ENCODE measurements at regions not wholly inside any gene's neighbourhood (a gene's known extent, or its start where the extent isn't known, plus 50 kb on each side); places are given as distances from the start of the nearest gene placed in this dataset.
"Not testable (repeated sequence)": the region's sequence is repeated elsewhere in the genome, so short reads cannot be mapped to it uniquely, and the experiment has no call there.

DNA sequence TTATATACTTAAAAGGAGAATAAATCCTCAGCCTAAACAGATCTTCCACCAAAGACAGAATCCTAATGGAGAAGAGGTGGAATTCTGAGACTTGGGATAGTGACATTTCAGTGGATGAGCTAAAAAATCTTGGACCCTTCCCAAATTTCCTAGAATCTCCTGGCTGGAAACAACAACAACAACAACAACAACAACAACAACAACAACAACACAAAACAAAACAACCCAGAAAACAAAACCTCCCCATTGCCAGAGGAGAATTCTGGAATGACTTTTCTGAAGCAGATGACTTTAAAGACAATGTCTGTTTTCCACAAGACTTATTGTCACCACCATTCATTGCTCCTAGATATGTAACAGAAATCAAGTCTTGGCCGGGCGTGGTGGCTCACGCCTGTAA, 322.1 kb downstream of the ARL4A start:
- DNase-seq = no peak

DNA sequence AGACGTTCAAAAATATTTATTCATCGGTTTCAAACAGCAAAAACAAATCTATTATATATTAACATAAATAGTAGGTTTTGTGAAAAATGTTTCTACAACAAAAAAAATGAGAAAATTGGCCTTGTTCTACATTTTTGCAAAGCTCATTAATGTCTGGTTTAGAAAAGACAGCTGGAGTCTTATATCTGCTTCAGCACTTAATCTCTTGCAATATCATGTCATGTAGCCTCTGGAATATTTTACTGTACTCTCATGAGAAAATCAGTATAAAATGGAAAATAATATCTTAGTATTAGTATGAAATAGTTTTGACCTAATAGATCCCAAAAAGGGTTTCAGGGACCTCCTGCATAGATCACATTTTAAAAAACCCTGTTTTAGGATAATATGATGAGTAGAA, 326.6 kb downstream of the ARL4A start:
- no peak for DNase-seq

DNA sequence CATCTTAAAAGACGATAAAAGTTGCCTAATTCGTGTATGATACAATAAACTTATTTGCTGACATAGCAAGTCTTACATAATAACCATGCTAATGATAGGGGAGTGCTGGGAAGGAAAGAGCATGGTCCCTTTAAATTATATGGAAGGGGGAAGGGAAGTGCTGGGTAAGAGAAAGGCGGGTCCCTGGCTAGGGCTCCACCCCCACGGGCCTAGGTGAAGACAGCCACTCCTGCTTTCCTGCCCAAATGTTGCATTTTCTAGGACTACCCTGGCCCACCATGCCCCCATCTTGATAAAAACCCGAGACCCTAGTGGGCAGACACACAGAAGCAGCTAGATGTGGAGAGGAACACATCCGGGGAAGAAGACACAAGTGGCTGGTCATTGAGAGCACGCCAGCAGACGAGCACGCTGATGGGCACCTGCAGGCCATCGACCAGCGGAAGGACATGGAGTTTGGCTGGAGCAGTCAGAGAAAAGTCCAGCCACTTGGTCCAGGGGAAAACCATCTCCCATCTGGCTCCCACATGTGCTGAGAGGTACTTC, 328.7 kb downstream of the ARL4A start:
- no peak for DNase-seq

DNA sequence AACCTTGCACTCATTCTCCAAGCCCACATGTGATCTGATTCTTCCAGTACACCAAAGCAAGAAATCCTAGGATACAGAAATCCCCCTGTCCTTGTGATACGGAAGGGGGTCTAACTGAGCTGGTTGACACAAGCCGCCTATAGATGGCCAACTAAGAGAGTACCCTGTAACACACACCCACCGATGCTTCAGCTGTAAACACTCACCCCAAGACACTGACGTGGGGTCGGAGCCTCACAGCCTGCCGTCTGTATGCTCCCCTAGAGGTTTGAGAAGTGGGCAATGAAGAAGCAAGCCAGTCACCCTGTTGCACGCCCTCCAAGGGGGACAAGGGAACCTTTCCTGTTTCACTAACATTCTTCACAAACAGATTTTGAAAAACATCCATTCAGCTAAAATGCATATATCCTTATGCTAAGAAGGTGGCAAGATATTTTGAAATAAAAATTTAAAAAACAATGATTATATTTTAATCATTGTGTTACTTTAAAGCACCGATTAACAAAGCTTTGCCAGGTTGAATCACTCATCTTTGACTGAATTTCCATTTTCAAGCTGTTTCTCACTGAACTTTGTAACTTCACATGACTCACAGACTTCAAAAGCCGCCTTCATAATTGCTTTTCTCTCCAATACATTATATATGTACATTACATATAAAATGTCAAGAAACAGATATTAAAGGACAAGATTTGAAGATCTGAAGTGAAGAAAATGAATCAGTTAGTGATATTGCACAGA, 329.3 kb downstream of the ARL4A start:
- no peak for DNase-seq

DNA sequence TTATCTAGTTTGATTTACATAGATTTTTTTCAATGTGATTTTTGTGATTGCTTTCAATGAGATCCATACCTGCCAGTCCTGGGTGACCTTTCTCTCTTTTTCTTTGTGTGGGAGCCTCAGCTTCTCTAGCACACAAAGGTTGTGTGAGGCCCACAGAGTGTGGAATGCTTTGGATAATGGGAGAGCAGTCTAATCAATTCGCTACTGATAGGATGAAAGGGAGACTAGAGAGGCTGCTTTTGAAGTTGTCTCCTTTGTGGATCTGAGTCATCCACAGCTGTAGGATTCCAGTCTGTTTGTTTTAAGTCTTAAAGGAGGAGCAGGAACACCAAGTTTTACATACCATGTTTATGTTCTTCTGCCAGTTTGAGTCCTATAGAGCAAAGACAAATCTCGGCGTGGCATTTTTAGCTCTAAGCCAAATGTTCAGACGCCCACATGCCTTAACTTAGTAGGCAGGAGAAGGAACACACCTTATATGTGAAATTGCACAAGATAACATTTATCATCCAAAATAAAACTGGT, 330.0 kb downstream of the ARL4A start:
- no peak for DNase-seq

DNA sequence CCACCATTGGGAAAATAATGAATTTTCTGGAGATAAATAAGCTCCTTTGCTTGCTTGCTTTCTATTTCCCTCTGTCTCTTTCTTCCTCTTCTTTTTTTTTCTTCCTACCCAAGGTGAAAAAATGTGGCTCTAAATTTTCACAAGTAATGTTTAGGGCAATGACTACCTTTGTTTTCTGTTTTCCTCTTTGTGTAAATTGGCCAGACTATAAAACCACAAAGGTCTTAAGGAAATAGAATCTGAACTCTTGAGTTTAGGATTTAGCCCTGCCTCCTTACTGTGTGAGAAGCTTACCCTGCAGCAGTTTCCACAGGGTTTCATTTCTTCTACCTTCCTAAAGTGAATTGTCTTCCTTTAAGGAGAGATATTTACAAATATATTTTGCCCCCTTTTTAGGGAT, 330.4 kb downstream of the ARL4A start:
- no peak for DNase-seq

DNA sequence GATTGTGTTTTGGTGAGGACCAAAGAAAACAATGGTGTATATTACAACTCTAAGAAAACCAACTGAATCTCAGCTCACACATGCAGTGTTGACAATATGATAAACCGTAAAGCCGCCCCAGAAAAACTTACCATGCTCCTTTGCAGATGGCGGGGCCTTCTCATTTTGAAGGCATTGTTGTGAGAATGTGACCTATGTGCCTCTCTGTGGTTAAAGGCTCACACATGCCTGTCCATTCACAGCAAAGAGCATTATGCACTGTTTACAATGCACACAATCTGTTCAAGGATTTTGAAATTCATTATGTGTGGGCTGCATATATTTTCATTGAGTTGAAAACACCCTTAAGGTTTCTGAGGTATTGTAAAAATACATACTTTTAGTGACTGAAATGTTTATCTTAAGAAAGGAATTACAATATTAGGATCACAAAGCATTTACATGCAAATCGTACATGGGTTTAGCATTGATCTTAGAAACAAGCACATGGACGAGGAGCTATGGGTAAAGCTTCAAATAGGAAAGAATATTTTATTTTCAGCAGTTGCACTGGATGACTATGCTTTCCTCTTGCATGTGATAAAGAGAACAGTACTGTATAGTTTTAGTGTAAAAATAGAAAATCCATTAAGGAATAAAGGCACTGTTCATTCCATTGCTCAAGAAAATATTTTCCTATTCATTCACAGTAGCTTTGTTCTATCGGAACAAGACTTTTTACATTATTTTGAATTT, 334.3 kb downstream of the ARL4A start:
- no peak for DNase-seq

DNA sequence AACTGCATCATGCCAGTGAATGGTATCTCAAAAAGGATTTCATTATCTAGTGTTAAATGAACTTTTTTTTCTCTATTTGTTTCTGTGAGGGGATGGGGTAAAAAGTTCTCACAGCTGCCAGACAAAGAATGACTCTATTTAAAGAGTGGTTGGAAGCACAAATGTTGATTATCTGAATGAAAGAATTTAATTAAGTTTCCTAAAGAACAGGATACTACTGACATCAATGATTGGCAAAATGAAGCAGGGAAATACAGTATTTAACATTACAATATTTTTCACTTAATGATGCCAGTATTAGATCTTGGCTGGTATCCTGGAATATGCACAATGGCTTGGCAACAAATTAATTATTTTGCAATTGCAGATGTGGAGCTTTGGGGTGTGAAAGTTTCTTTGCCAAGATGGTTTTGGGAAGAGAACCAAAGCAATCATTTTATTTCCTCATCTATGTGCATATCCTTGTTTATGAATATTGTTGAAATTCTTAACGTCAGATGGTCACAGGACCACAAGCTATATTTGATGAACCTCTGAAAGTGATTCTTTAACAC, 336.8 kb downstream of the ARL4A start:
- no peak for DNase-seq

DNA sequence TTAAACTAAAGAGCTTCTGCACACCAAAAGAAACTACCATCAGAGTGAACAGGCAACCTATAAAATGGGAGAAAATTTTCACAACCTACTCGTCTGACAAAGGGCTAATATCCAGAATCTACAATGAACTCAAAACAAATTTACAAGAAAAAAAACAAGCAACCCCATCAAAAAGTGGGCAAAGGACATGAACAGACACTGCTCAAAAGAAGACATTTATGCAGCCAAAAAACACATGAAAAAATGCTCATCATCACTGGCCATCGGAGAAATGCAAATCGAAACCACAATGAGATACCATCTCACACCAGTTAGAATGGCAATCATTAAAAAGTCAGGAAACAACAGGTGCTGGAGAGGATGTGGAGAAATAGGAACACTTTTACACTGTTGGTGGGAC, 337.6 kb downstream of the ARL4A start:
- not testable (repeated sequence) for DNase-seq

DNA sequence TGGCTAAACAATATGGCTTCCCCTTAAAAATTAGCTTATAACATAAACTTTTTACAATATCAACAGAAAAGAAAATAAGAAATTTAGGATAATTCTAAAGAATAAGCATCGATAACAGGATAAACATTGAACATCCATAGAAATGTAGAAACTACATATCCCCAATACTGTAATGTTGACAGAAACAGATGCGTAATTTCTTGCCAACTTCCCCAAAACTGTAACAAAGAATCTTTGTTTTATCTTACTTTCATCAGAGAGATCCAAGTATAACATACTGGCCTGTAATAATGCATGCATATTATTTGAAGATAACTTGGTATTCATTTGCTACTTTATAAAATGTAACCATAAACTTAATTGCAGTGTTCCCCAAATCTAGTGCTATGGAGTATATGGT, 339.9 kb downstream of the ARL4A start:
- no peak for DNase-seq

DNA sequence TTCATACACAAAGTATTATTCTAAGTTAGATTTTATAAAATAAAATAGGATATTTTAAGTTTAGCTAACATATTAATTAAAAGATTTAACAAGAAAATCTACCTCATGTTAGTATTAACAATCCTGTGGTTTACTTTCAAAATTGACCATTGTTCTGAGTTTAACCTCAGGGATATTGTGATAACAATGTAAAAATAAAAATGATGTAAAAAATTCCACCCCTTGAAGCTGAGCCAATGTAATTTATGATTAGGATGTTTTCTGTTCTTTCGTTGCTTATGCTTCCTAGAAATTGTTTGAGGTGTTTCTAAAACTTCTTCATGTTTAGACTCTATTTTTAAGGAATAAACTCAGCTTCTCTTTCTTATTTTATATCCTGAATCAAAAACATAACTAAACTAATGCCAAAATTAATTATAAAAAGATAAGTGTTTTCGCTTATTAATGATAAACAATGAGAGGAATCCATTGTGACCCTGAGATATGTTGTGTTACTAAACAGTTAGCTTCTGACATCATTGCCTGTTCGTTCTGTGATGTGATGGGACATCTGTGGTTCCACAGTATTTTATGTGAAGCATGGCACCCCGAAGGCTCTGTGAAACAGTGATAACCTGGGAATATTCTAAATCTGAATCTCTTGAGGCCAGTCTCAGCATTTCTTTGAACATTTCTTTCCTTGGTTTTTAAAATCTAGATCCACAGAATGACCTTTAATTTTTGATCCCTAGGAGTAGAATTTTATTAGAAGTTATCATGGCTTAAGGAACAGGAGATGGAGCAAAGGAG, 340.8 kb downstream of the ARL4A start:
- DNase-seq = no peak

DNA sequence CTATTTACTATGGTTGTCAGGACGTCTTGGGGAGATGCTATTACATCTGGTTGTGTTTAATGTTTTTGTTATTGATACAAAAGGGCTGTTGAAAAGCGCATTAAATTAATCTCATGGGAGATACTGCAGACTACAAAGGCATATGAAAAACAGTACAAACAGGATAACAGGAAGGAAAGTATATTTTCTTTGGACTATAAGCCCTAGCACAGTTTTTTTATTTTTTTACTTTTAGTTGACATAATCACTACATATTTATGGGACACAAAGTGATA, 341.3 kb downstream of the ARL4A start:
- no peak for DNase-seq

DNA sequence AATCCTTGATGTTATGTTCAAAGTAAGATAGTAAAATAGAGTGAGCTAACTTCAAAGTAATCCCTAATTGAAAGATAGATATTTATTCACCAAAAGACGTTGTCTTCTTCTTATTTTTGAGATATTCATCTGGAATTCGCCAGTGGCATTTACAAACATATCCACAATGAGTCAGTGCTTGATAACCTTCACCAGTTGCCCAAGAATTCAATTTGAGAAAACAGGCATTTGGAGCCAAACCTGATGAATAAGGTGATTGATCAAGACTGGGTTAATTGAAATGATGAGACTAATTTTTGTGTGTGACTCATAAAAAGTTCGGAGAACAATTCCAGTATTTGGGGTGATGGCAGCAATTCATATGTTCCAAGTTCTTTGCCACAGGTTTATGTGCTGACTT, 344.0 kb downstream of the ARL4A start:
- no peak for DNase-seq

DNA sequence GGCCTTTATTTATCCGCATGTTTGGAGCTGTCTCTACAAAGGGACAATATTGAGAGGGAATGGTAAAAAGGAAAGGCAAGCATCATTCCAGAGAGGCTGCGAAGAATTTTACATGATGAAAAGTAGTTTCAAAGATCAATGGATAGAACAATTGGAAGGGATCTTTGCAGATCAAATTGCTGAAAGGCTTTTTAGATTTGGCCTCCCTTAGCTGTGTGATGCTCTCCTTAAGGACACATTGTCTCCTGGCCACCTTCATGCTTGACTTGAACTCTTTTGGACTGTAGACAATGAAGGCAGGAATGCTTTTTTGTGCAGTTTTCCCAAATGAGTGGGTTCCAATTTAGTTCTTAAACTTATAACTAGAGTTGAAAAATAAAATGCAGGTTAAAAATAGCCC, 344.7 kb downstream of the ARL4A start:
- no peak for DNase-seq

DNA sequence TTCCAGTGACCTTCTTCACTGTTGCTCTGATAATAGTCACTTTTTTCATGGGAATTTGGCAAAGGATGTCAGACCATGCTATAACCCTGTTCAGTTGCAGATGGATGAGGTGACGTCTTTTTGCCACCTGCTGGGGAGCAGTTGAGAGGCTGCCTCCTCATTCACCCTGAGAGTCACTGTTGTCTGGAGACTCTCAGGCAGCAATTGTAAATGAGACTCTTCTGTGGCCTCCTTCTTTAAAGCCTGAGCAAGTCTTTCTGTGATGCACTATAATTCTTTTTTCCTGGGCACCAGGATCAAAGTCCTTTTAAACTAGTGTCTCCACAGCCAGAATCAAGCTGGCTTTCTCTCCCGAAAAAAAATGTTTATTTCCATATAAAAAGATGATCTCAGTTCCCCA, 345.1 kb downstream of the ARL4A start:
- DNase-seq = no peak

DNA sequence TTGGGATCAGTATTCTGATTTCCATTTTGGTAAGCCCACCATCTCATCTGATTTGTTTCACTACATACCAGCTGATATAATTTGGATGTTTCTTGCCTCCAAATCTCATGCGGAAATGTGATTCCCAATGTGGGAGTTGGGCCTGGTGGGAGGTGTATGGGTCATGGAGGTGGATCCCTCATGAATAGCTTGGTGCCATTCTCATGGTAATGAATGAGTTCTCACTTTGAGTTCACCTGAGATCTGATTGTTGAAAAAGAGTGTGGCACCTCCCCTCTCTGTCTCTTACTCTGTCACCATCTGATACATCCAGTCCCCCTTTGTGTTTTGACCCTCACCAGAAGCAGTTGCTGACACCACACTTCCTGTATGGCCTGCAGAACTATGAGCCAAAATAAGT, 347.3 kb downstream of the ARL4A start:
- no peak for DNase-seq

DNA sequence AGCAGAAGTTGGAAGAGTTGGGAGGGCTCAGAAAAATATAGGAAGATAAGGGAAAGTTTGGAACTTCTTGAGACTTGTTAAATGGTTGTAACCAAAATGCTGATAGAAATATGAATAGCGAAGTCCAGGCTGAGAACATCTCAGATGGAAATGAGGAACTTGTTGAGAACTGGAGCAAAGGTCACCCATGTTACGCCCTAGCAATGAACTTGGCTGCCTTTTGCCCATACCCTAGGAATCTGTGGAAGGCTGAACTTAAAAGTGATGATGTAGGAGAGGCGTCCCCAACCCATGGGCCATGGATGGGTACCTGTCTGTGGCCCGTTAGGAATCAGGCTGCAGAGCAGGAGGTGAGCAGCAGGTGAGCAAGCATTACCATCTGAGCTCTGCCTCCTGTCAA, 347.8 kb downstream of the ARL4A start:
- DNase-seq = no peak

DNA sequence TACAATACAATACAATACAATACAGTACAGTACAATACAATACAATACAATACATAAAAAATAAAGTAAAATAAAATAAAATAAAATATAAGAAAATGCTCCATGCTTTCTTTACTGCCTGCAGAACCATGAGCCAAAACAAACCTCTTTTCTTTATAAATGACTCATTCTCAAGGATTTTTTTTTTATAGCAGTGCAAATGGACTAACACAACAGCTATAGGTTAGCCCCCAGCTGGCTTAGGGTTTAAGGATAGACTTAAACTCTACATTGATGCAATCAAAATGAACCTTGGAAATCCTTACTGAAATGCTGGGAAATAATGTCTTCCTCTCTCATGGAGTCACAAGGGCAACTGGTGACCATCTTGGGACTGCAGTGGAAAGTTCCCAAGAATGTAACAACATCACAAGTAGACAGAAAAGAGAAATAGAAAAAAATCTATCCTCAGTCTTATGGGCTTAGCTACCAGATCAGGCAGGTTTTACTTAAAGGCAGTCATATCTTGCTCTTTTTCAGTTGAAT, 348.9 kb downstream of the ARL4A start:
- no peak for DNase-seq

DNA sequence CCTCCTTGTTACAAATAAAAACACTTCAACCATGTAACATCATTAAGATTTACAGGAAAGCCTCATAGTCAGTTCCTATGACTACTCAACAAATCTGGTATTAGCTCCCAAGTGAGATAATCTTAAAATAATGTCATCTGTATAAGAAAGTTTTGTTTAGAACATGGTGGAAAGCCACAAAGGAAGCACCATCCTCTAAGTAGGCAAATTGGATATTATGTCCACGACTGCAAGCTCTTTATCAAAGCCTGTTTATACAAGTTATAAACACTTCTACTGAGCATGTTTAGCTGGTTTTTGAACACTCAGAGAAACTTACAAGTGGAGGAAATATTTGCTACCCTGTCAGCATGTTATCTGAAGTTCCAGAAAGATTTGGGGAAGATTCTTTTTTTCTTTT, 349.8 kb downstream of the ARL4A start:
- no peak for DNase-seq

DNA sequence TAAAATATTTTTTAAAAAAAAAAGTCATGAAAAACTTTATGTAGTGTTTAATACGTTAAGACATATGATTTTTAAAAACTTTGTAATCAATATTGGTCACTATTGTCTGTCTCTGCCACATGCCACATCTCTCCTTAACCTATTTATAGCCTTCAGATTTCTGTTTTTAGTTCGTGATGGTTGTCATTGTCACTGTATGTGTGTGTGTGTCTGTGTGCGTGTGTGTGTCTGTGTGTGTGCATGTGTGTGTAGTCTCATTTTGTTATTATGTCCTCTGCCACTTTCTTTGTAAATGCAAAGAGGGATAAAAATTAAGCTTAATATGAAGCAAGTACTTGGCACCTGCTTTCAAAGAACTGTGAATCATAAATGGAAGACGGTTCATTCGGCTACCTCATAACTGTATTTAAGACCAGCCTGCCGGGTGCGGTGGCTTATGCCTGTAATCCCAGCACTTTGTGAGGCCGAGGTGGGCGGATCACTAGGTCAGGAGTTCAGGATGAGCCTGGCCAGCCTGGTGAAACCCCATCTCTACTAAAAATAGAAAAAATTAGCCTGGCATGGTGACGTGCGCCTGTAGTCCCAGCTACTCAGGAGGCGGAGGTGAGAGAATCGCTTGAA, 354.0 kb downstream of the ARL4A start:
- DNase-seq = no peak

DNA sequence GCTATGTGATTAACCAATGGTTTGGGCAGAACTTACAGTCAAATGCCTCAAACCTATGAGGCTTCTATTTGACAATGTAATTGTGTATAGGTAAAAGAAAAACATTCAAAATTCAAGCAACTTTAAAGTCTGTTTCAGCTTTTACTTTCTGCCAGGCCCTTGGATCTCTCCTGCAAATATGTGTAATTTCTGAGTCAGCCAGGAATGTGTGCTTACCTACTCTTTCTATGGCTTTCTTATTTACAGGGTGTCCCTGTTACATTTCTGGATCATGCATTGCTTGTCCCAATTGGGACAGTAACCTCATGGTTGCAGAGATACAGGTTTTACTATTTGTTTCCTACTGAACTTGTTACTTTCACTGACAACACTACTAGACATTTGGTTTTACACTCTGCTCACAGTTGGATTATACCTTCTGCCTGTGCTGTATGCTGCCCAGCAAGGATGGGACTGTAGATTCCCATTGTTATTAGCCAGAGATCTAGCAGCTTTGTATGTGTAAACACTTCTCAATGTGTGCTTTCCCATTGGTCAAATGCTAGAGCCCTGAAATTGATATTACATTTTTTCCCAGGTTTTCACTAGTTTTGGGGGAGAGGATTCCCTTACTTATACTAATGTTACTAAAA, 355.3 kb downstream of the ARL4A start:
- DNase-seq = no peak

DNA sequence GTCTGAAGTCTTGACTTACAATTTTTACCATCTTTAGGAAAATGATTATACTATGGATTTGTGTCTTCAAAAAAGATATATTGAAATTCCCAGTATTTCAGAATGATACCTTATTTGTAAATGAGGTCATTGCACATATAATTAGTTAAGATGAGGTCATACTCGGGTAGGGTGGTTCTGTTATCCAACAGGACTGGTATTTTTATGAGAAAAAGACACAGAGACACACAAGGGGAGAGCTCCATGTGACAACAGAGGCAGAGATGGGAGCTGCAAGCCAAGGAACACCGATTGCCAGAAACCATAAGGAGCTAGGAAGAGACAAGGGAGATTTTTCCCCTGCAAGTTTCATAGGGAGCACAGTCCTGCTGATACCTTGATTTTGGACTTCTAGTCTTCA, 356.9 kb downstream of the ARL4A start:
- no peak for DNase-seq

All from NCI-H524 (cell line).